ENCODE measurements at regions not wholly inside any gene's neighbourhood (a gene's known extent, or its start where the extent isn't known, plus 50 kb on each side); places are given as distances from the start of the nearest gene placed in this dataset.
A peak's percentile ranks its signal among the peaks of the same experiment; 100 is the strongest.

DNA sequence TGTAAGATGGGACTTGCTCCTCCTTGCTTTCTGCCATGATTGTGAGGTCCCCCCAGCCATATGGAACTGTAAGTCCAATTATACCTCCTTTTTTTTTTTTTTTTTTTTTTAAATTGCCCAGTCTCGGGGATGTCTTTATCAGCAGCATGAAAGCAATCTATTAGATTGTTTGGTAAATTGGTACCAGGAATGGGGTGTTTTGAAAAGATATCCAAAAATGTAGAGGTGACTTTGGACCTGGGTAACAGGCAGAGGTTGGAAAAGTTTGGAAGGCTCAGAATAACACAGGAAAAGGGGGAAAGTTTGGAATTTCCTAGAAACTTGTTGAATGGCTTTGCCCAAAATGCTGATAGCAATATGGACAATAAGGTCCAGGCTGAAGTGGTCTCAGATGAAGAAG lies 545.8 kb upstream of the ALCAM start:
- DNase-seq, result no peak

DNA sequence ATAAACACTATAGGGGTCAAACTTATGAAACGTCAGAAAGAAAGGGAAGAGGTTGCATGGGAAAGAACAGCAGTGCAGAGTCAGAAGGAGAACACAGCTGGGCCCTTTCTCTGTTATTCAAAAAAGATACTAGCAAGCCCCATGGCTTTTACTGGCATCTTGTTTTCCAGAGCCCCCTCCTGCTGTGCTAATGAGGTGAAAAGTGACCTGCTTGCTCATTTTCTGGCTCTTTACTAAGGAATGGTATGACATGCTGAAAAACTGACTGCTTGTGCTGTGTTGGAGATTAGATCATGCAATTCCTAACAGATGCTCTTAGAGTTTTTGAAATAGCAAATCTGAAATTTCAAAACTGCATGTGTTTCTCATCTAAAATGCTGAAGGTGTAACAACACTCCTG lies 541.6 kb upstream of the ALCAM start:
- DNase-seq, result no peak

DNA sequence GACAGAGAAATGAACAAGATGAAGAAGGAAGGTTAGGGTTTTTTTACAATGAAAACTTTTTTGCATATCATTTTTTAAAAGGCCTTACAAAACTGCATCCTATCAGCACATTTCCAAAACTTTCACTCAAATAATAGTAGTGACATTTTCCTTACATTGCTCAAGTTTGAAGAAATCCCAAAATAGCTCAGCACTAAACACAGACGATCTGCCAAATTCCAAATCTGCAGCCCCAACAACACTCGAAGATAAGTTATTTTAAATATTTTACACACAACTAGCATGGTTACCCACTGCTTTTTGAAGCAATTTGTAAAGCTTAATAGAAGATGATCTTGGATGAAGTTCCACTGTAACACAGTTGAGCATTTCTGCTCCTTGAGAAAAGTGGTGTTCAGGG lies 535.6 kb upstream of the ALCAM start:
- DNase-seq, result no peak

DNA sequence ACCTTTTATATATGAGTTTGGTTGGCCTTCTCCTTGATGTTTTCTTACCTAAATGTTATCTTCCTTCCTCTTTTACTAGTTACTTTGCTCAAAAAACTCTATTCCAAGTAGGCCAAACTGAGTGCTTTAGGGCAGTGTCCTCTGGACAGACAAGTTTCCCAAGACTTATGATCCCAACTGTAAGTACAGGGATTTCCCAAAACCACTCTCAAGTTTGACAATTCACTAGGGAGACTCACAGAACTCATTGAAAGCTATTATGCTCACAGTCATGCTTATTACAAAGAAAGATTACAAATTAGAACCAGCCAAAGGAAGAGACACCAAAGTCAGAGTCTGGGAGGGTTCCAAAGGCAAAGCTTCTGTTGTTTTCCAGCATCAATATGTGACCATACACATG lies 534.2 kb upstream of the ALCAM start:
- no peak for DNase-seq

DNA sequence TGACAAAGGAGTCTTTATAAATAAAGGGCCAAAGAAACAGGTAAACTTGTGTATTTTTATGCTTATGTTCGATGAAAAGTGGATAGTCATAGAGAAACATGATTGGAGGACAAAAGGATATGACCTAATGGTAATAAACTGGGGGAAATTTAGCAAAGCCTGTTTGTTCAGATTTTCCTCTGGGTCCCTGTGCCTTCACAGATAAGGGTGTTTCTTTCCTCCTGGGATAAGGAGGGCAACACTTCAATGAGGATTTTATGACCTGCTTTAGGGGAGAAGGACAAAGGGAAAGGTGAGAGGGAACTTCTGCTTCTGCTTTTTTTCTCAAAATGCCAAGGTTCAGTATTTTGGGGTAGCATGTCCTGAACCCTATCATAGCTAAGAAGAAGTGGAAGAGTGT lies 531.3 kb upstream of the ALCAM start:
- no peak for DNase-seq

DNA sequence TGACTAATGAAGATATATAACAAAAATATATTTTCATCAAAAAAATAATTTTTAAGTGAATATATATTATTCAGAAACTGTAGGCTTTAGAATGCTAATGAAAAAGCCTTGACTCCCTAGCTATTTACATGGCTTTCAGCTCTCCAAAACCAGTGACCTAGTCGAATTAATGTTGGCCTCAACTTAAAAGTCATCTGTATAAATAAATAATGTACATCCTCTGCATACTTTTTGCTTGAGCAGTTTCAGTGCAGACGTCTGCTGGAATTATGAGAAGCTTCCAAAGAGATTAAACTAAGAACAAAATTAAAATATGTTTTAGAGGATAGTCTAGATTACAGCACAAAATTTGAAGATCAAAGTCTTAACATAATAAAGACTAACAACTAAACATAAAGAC lies 520.4 kb upstream of the ALCAM start:
- DNase-seq, result no peak

DNA sequence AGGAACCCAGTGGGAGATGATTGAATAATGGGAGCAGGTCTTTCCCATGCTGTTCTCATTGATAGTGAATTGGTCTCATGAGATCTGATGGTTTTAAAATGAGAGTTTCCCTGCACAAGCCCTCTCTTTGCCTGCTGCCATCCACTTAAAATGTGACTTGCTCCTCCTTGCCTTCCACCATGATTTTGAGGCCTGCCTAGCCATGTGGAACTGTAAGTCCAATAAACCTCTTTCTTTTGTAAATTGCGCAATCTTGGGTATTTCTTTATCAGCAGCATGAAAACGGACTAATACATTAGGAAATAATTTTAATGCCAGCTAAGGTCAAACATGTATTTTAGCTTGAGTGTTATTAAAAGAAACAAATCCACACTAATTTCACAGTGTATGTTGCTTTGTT lies 517.6 kb upstream of the ALCAM start:
- no peak for DNase-seq

DNA sequence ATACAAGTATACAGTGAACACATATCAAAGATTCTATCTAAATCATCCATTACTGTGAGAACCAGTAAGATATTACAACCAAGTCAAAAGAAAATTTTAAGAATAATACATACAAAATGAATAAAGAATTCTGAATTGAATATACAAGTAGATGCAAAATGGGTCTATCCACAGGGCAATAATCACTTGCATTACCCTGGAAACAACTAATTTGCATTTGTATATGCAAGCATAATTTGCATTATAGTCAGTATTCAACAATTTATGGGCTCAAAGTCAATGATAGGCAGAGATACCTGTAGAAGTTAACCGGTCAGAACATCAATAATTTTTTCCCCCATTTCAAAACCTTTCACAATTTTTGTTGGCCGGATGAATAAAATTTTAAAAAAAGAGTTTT lies 512.2 kb upstream of the ALCAM start:
- no peak for DNase-seq

DNA sequence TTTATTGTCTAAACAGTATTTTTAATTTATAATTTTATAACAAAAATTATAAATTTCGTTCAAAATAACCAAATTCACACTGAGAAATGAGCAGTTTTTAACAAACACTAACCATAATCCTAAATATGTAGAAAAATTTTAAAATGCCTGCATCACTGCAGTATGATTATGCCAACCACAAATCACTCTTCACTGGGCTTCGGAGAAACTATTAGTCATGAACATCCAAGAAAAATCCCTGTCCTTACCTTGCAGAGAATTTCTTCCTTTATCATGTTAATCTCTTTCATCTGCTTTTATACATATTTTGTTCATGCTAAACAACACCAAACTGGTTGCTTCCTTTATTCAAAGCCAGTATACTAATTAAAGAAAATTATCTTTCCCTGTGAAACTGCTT lies 511.0 kb upstream of the ALCAM start:
- DNase-seq, result no peak

DNA sequence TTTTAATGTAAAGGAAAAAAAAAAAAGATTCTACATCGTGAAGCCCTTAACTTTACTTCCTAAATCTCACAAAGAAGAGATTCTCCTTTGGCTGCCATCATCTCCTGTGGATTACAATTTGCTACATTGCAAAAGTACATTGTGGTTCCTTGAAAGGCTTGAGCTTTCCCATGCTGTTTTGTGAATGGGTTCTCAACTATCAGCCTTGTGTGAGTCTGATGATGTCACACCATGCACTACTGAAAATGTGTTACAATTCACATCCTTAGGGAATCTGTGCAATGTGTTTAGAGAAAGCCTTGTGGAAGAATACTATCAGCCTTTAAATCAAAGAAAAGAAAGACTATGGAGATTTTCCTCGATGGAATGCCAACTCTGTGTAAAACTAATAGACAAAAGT lies 510.0 kb upstream of the ALCAM start:
- DNase-seq, result no peak

DNA sequence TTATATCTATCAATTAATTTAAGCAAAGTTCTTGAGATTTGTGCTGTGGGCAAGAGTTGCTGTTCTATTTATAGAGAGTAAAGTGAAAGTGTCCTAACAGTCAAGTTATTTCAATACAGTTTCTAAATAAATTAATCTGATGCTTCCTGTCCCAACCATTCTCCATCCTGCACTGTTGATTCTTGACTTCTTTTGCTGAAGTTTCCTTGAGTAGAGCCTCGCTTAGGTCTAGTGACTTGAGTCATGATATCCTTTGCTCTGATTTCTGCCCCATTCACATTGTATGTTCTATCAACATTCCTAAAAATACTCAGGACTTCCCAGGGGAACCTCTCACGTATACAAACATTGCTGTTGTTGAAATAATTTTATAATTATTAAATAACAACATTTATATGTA lies 498.4 kb upstream of the ALCAM start:
- DNase-seq, result no peak

DNA sequence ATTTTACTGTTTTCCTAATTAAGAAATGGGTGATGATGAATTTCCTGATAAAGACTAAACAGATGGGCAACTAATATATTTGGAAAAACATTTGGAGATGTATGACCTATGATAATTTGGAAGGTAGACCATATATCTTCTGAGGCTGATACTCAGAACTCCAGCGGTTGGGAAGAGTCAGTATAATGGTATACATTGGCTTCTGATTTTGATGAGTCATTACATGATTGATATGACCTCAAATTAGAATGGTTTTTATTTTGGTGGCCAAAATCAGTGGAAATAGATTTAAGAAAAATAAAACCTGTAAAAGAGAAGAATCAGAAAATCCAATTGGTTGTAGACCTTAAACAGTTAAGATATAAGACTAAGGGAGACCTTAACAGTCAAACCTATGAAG lies 496.4 kb upstream of the ALCAM start:
- no peak for DNase-seq

DNA sequence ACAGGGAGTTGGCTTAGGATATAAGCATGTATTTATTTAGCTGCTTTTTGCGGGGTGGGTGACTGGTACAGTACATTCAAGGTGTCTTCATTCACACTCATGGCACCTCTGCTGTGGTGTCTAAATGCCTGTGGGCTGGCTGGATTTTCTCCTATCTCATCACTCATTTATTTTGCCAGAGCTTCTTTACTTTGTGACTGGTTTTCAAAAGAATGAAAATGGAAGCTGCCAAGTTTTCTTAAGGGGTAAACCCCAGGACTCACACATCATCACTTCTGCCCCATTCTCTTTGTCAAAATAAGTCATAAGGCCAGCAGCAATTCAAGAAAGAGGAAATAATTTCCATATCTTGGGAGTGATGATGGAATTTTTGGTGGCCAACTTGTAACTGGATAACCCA lies 493.4 kb upstream of the ALCAM start:
- no peak for DNase-seq

DNA sequence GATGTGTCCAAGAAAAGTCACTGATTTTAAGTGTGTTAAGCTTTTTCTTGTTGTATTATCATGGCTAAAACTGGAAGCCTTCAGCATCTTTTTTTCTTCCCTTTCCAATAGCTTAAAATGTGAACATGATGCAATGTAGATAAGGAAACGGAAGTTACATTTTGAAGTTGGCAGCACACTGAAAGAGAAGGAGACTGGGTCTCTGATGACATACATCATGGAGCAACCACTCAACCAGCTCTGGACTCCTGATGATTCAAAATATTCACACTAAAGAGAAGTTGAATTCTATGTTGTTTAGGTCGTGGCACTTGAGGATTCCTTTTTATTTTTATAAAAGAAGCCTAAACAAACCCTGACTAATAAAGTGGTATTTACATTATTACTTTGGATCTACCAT lies 488.3 kb upstream of the ALCAM start:
- DNase-seq, result peak; percentile 4 to 20

DNA sequence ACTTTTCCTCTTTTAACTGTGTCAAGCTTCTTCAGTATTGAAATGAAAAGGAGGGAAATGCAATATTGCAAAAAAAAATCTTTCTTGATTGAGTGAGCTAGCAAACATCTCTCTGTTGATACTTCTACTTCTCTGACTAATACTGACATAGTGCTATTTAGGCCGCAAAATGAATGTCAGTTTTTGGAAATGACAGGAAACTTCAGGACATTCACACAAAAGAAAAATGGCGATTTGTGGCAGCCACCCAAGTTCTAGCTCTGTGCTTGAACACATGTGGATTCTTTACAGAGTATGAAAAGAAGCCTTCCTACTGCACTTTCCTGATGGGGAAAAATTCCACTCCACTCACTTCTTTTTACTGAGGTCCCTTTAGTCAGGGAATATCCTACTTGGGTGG lies 486.8 kb upstream of the ALCAM start:
- DNase-seq, result no peak

DNA sequence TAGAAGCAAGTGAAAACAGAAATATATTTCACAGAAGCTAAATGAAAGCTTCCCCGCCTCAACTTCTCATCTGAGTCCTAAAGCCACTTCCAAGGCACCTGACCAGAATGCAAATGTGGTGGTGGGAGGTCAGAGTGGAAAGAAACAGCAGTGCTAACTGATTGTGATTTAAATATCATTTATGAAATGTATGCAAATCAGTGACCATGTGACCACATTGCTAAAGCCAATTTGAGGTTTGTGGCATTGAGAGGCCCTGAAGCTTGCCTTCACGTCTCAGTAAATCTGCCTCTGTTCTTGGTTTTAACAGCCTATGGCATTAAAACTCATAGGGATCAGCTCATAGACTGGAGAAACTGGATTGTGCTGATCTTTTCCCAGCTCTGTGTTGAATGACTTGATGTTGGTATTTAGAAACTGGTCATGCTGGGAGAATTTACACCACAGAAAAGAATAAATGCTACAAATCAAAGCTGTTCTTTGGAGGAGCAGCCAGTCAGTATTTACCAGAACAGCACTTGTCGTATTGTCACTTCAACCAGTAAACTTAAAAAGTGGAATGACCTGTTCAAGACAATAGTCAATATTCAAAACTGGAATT lies 481.4 kb upstream of the ALCAM start:
- no peak for DNase-seq

DNA sequence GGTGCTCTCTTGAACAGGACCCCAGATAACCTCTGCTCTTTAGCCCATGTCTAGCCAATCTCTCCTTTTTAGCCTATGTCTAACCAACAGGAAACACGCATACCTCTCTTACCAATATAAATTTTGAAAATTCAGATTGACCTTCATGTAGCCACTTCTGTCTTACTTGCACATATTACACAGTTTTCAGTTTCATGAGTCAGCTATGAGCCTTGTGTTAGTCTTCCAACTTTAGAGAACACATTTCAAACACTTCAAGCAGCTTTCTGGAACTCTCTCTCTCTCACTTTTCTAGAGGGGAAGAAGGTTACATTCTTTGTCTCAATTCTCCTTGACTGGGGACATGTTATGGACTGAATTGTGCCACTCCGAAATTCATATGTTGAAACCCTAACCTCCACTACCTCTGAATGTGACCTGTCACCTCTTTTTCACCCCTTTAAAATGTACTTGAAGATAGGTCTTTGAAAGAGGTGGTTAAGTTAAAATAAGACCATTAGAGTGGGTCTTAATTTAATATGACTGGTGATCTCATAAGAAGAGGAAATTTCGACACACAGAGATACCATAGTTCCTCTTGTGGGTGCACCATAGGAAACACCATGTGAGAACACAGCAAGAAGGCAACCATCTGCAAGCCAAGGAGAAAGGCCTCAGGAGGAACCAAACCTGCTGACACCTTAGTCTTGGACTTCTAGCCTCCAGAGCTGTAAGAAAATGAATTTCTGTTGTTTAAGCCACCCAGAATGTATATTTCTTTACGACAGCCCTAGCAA lies 480.3 kb upstream of the ALCAM start:
- peak; percentile 4 to 6 for DNase-seq

DNA sequence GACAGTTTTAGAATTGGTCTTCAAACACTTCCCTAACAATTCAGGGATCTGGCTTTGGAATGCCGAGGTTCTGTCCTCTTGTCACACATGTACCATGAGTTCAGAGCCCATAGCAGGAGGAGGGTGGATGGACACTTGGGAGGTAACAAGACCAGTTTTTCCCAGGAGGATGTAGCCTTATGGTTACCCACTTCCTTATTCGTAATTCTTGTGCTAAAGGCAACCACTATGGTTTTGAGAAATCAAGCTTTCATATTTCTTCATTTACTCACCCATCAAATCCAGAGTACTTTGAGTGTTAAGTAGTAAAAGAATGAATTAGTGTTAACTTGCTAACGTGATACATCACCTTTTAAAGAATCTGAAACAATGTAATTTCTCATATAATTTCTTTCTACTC lies 479.6 kb upstream of the ALCAM start:
- DNase-seq, result no peak

DNA sequence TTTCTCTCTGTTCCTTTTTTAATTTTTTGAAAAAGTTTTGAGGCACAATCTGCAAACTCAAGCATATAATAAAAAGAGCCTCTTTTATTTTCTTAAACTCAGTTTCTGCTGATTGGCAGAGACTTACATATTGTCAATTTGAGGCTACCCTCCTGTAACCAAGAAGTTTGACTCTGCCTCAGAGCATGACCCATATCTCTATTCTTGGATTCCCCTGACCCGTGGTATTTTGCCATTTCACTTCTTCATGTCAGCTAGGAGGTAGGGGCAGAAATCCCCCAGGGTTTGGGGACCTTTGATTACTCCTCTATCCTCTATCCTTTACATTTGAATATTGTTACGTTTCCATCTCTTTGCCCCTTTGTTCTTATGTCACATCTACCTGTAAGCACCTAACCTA lies 479.1 kb upstream of the ALCAM start:
- no peak for DNase-seq

DNA sequence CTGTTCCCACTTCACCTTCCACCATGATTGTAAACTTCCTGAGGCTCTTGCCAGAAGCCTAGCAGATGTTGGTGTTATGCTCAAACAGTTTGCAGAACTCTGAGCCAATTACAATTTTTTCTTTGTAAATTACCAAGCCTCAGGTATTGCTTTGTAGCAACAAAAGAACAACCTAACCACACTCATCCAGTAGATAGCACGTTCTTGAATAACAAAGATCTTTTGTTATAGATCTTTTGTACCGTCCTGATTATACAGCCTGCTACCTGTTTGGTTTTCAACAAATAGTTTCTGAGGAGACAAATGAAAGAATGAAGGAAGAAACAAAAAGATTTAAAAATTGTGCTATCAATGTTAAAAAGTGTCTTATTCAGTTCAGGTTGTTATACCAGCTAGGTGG lies 474.7 kb upstream of the ALCAM start:
- no peak for DNase-seq

DNA sequence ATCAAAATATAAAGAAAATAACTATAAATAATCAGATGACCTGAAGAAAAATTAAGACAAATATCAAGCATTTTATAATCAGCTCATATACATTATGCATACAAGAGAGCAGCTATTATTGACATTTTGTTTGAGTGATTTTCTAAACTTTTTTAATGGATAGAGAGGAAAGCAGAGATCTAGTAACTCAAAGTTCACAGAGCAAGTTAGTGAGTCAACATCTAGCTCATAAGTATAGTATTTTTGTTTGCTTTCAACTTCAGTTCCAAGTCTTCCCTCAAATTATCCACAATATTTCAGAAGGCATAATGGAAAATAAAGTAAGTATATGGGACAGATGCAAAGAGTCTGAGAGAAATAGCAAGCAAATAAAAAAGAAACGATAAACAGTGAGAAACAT lies 470.1 kb upstream of the ALCAM start:
- no peak for DNase-seq

DNA sequence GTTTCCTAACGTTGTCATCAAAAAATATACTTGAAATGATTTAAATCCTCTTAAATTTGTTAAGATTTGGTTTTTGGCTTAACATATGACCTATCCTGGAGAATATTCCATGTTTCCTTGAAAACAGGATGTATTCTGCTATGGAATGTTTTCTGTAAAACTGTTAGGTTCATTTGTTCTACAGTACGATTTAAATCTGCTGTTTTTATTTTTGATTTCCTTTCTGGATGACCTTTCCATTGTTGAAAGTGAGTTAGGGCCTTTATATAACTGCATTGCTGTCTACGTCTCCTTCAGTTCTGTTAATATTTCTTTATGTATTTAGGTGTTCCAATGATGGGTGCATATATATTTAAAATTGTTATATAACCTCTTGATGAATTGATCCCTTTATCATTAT lies 465.3 kb upstream of the ALCAM start:
- DNase-seq, result no peak

DNA sequence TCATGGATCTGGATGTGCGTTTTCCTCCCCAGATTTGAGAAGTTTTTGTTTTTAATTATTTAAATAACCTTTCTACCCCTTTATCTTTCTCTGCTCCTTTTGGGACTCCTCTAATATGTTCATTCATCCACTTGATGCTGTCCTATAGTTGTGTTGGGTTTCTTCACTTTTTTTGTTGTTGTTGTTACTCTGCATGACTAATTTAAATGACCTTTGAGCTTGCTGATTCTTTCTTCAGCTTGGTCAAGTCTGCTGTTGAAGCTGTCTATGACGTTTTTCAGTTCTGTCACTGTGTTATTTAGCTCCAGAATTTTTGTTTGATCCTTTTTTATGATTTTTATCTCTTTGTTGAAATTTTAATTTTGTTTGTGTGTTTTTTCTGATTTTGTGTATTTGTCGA lies 463.6 kb upstream of the ALCAM start:
- no peak for DNase-seq

DNA sequence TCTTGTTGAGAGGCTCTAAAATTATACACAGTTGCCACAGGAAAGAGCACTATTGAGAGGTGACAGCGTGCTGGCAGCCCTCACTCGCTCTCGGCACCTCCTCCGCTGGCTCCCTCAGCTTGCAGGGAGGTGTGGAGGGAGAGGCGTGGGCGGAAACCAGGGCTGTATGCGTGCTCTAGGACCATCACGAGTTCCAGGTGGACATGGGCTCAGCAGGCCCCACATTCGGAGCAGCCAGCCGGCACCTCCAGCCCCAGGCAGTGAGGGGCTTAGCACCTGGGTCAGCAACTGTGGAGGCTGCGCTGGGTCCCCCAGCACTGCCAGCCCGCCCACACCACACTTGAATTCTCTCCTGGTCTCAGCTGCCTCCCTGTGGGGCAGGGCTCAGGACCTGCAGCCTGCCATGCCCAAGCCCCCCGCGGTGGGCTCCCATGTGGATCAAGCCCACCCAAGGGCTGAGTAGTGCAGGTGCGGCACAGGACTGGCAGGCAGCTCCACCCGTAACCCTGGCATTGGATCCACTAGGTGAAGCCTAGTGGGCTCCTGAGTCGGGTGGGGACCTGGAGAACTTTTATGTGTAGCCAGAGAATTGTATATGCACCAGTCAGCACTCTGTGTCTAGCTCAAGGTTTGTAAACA lies 460.6 kb upstream of the ALCAM start:
- no peak for DNase-seq

DNA sequence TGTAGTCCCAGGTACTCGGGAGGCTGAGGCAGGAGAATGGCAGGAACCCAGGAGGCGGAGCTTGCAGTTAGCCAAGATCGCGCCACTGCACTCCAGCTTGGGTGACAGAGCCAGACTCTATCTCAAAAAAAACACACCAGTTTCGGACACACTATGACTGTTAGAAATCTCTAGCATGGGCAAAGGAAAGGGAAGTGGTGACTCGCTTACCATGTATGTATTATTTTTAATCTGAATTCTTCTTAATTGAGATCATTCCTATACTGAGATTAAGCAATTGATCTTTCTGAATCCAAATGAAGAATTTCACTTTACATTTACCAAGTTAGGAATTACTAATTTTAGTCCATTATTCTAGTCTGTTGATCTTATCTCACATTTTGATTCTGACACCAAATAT lies 459.2 kb upstream of the ALCAM start:
- no peak for DNase-seq
